ENCODE measurements at regions not wholly inside any gene's neighbourhood (a gene's known extent, or its start where the extent isn't known, plus 50 kb on each side); places are given as distances from the start of the nearest gene placed in this dataset.
"Not testable (repeated sequence)": the region's sequence is repeated elsewhere in the genome, so short reads cannot be mapped to it uniquely, and the experiment has no call there.

GRCh38 chr4:111399623-111400022 is 745.6 kb upstream of the FAM241A start:
- DNase-seq (ENCODE audit: low spot score), result no peak

DNA sequence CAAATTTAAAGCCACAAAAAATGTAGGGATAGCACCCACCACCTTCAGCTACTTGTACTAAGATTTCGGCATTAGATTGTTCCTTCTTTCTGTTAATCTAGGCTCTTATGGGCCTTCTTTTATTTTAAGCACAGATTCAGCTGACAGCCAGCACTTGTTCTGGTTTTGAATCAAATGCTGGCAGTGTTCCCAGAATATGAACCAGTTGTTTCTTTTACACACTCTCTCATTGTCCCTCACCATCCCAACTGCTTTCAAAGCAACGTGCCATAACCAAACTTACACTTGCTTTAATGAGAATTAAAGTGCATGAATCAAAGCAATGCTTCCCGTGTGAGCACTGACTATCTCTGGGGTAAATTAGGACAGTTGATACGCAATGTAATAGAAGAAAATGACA is 744.5 kb upstream of the FAM241A start:
- DNase-seq (ENCODE audit: low spot score), result peak; percentile 31

- no peak for DNase-seq (ENCODE audit: low spot score)
These were observed 740.6 kb upstream of the FAM241A start for GRCh38 chr4:111404673-111405072.

GRCh38 chr4:111405989-111406388 is 739.3 kb upstream of the FAM241A start:
- peak; percentile 4 for DNase-seq (ENCODE audit: low spot score)

DNA sequence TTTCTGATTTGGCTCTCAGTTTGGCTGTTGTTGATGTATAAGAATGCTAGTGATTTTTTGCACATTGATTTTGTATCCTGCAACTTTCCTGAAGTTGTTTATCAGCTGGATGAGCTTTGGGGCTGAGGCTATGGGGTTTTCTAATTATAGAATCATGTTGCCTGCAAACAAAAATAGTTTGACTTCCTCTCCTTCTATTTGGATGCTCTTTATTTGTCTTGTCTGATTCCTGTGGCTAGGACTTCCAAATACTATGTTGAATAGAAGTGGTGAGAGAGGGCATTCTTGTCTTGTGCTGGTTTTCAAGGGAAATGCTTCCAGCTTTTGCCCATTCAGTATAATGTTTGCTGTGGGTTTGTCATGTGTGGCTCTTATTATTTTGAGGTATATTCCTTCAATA is 734.7 kb upstream of the FAM241A start:
- DNase-seq (ENCODE audit: low spot score), result no peak

GRCh38 chr4:111417521-111417920 is 727.7 kb upstream of the FAM241A start:
- DNase-seq (ENCODE audit: low spot score), result no peak

DNA sequence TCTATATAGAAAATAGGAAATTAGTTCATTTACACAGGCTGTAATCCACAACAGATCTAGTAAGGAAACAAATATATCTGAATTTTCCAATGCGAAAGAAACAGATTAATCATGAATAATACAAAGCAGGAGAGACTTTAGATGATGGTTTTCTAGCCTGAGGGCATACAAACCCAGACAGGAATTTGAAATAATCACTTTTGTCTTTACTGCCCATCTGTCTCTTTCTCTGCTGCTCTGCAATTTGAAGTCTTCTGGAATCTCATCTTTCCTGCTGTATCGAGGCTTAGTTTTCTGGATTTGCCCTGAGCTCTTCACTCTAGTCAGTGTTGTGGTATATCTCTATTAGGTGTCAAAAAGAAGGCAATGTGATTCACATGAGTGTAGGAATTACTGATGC is 711.8 kb upstream of the FAM241A start:
- no peak for DNase-seq (ENCODE audit: low spot score)

DNA sequence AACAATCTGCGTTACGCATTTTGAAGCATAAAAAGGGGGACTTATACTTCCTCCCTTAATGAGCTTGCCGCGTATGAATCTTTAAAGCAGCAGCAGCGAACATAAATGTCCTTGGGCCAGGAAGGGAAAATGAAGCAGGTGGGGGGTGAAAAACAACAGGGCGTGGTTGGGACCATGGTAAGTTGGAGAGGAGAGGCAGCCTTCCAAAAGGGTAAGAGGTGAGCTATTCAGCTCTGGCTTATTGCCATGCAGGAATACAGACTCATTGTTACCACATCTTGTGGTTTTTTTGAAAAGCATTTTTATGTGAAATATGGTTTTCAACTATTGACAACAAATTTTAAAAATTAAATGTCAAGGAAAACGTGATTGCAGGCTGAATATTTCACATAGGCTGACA is 710.7 kb upstream of the FAM241A start:
- peak; percentile 9 for DNase-seq (ENCODE audit: low spot score)

DNA sequence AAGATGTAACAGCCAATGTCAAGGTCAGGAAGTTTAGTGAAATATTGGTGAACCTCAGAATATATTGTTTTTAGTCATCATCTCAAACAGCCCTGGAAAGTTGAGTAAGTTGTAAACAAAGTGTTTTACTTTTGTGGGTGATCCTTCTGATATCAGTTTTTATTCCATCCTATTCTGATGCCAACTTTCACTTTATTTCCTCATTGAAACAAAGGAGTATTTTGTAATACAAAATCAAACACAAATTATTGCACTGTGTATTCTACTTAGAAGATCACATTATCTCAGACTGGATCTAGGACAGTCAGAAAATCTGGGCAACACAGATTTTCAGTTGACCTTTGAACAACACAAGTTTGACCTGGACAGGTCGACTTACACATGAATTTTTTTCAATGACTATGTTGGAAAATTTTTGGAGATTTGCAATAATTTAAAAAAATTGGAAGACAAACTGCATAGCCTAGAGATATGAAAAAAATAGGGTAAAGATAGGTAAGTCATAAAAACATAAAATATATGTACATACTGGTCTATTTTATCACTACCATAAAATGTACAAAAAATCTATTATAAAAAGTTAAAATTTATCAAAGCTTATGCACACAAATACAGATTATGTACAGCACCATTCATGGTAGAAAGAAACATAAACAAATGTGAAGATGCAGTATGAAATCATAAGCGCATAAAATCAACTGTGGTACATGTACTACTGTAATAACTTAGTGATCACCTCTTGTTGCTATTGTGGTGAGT is 709.1 kb upstream of the FAM241A start:
- no peak for DNase-seq (ENCODE audit: low spot score)

DNA sequence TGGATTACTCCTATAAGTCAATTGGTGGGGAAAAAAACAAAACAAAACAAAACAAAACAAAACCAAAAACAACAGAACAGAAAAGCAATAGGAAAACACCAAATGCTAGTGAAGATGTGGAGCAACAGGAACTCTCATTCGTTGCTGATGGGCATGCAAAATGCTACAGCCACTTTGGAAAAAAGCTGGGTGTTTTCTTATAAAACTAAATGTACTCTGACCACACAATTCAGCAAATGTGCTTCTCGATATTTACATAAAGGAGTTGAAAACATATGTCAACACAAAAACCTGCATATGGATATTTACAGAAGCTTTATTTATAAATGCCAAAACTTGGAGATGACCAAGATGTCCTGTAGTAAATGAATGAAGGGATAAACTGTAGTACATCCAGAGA is 703.6 kb upstream of the FAM241A start:
- DNase-seq (ENCODE audit: low spot score), result no peak

- DNase-seq (ENCODE audit: low spot score), result not testable (repeated sequence)
These were observed 700.4 kb upstream of the FAM241A start for GRCh38 chr4:111444836-111445235.

DNA sequence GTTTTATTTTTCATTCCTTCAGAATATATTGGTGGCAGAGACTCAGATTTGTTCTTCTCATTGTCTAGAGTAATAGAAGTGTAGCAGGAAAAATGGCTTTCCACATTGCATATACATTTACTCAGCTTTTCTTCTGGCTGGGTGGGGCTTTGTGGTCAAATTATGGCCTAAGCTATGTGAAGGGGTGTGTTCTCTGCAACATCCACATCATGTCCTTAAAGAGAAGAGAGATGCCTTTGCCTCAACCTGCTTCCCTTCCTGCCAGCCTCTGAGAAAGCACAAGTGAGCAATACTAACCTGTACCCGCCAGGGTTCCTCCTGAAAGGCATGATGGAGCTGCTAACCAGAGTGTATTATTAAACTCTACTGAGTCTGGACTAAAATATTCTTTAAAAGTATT is 695.6 kb upstream of the FAM241A start:
- DNase-seq (ENCODE audit: low spot score), result no peak

- DNase-seq (ENCODE audit: low spot score), result no peak
These were observed 694.4 kb upstream of the FAM241A start for GRCh38 chr4:111450867-111451266.

DNA sequence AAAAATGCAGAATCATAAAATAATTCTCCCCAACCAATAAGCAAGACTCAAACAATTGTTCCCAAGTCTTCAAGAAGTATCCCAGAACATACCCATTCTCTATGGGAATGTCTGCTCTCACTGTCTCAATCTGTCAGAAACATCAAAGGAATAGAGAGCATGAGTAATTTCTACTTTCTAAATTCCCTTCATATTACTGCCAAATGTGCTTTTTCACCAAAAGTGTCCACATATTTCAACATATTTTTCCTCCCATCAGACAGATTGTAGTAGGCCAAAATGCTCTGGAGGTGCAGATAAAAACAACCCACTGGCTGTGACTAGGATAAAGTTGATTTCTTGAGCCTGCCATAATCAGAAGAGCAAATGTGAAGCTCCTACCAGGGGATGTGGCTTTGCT is 692.0 kb upstream of the FAM241A start:
- DNase-seq (ENCODE audit: low spot score), result peak; percentile 7

DNA sequence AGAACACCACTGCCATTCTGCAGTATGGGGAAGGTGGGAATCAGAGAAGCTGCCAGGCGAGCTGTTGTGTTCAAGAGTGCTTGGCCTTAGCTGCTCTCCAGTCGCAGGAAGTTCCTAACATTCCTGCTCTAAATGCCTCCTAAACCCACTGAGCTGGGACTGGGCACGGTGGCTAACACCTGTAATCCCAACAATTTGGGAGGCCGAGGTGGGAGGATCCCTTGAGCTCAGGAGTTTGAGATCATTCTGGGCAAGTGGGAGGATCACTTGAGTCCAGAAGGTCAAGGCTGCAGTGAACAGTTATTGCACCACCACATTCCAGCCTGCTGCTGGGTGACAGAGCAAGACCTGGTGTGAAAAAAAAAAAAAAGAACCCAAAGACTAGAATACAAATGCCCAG is 690.3 kb upstream of the FAM241A start:
- DNase-seq (ENCODE audit: low spot score), result no peak

DNA sequence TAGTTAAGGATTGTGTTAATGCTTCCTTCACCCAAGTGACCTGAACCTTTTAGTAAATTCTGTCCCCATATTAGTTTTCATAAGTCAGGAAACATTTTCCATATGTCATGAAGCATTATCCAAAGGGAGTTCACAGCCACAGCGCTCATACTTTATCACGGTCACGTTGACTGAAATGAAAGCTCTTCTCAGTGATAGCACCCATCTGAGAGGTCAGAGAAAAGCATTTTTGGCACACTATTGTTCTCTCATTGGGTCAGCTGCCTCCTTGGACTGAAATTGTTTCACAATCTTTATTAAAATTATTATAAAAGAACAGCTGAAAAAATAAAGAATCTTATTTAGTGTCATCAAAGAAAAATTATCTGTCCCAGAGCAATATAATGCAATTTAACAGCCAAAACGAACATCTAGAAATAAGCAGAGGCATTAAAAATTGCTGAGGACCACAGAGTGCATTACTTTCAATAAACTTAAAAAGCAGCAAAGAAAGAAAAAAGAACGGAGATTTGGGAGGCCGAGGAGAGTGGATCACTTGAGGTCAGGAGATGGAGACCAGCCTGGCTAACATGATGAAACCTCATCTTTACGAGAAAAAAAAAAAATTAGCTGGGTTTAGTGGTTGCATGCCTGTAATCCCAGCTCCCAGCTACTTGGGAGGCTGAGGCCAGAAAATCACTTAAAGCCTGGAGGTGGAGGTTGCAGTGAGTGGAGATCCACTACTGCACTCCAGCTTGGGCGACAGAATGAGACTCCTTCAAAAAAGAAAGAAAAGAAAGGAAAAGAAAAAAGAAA is 680.8 kb upstream of the FAM241A start:
- no peak for DNase-seq (ENCODE audit: low spot score)

GRCh38 chr4:111466811-111467604 is 678.2 kb upstream of the FAM241A start:
- DNase-seq (ENCODE audit: low spot score), result peak; percentile 2

DNA sequence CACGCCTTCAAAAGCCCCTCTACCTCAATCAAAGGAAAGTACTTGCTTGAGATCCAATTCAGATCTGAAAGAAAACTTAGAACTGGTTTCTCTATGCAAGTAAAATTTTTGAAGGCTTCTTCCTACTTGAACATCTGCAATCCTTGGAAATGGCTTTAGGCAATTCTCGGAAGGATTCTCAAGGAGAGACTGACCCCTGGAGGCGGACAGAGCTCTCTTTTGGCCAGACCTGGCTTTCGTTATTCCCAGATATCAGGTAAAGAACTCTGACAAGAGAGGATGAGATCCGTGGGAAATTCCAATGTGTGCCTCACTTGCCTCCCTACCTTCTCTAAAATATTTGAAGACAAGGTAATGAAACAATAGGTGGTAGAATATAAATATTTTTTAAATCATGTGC is 670.3 kb upstream of the FAM241A start:
- DNase-seq (ENCODE audit: low spot score), result peak; percentile 14

DNA sequence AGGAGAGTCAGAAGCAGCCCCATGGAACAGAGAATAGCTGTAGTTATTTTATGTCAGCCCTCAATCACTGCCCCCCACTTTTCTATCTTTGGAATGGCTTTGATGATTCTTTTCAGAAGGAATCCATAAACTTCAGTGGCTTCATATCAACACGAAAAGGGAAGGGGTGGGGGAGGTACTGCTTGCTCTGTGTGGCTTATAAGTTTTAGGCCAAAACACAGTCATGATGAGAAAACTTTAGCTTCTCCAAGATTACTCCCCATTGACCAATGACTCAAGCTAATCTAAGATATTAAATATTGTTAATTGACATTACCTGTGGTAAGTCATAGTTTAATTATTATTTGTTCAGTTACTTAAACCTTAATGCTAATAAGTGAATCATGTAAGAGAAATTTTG is 669.6 kb upstream of the FAM241A start:
- no peak for DNase-seq (ENCODE audit: low spot score)

DNA sequence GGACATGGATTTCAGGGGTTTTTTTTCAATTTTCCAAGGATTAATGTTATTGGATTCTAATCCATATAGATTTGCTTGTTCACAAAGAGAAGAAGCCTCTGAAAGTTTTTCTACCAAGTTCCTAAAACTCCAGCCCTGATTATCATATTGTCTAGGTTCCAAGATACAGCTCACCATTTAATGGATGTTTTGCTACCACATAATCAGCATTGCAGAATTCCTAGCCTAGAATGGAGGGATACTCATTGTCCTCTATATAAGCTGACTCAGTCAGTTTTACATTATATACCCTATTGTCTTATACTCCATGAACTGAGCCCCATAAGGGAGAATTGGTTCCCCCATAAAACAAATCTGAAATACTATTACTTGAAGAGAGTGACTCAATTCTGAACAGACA is 664.7 kb upstream of the FAM241A start:
- no peak for DNase-seq (ENCODE audit: low spot score)

GRCh38 chr4:111483375-111484169 is 661.7 kb upstream of the FAM241A start:
- DNase-seq (ENCODE audit: low spot score), result no peak

DNA sequence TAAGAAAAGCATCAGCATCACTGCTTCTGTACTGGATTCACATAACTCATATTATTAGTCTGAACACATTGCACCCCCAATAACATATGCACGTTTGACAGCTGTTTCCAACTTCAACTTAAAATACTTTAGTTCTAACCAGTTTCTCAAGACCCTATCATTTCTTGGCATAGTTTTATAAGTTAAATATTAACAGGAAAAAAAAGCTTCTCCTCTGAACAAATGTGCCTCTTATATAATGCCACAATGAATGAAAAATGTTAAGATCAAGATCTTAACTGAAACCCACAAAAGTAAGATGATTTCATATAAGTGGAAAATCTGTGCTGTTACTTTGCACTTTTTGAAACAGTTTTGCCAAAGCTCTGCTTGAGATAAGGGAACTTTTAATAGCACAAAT is 652.8 kb upstream of the FAM241A start:
- no peak for DNase-seq (ENCODE audit: low spot score)

All from GM03348 (cell line).